HG03060 (cell line): ENCODE measurements at regions not wholly inside any gene's neighbourhood (a gene's known extent, or its start where the extent isn't known, plus 50 kb on each side); places are given as distances from the start of the nearest gene placed in this dataset.
"Not testable (repeated sequence)": the region's sequence is repeated elsewhere in the genome, so short reads cannot be mapped to it uniquely, and the experiment has no call there.

ENCODE experiments used
- ATAC-seq: cut with Tn5 transposase; IDR thresholded peaks from one replicate; pipeline ENCODE4 v1.9.1; 2021; ENCODE audit warnings: low read depth, moderate number of reproducible peaks; ENCODE audit not compliant: unreplicated experiment

DNA sequence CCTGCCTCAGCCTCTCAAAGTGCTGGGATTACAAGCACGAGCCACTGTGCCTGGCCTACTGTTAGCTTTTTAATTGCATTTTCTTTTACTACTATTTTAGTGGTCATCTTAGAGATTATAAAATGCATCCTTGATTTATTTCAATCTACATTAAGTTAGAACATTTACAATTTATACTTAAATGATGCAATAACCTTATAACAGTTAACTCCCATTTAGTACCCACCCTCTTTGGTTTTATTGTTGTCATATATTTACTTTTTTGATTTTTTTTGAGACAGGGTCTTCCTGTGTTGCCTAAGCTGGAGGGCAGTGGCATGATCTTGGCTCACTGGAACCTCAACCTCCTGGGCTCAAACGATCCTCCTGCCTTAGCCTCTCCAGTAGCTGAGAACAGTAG, 77.3 kb downstream of the PPCDC start:
- ATAC-seq: no peak

GRCh38 chr15:75104804-75105557, 81.6 kb downstream of the PPCDC start:
- peak; percentile 35 for ATAC-seq

DNA sequence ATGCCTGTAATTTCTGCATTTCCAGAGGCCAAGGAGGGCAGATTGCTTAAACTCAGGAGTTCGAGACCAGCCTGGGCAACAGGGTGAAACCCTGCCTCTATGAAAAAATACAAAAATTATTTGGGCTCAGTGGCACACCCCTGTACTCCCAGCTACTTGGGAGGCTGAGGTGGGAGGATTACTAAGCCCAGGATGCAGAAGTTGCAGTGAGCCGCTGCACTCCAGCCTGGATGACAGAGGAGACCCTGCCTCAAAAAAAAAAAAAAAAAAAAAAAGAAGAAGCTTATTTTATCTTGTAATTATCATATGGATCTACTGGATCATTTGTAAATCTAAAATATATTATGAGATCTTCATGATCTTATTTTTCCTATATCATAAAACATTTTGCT, 84.1 kb downstream of the PPCDC start:
- no peak for ATAC-seq

DNA sequence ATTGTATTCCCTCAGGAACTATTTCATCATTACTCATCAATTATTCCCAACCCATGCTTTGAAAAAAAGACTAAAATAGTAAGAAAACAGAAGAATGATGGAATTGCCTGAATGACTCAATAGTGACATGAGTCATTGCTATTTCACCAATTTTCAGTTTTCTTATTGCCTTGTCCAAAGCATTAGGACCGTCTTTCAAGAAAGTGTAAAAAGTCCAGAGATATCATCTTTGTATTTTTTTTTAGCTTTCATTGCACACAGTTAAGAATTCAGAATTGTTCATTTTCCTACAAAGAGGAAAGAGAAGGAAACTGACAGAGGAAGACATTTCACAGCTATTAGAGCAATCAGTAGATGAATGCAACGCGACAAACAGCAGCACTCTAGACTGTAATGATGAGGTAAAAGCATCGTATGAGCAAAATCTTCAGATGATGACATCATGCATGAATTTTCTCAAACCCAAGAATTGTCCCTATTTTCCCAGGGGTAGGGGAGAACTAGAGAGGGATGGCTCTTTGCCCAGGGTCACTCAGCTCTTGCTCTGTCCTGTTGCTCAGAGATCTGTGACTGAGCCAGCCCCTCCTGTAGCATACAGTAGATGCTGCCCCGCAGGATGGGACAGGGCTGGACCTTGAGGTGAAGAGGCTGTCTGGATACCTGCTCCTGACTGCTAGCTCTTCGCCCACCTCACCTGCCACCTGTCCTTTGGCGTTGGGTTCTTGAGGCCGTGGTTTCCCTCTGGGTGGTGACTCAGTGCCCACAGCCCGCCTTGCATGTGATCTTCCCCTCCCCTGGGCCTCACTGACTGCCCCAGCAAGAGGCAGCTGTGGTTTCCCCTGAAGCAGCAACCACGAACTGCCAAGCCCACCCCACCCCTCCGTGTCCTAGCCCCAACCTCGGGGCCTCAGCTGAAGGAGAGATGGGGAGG, 84.8 kb downstream of the PPCDC start:
- ATAC-seq: peak; percentile 34

- ATAC-seq: no peak
Measured at GRCh38 chr15:75109021-75109735, 85.8 kb downstream of the PPCDC start.

DNA sequence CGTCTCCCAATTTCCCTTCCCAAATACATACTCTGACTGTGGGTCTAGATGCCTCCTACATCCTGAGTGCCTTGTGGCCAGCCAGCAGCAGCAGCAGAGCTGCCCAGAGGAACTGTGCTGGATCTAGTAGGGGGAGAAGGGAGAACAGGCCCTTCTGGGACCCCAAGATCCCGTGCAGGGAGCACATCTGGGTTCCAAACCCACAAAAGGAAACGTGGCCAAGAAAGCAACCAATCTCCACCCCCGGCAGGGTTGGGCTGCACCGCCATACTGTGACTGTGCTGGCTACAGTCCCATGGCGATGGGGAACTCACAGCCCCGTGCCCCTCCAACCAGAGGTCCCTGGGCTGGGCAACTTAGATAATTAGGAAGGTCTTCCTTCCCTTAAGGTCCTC, 86.3 kb downstream of the PPCDC start:
- ATAC-seq: no peak

DNA sequence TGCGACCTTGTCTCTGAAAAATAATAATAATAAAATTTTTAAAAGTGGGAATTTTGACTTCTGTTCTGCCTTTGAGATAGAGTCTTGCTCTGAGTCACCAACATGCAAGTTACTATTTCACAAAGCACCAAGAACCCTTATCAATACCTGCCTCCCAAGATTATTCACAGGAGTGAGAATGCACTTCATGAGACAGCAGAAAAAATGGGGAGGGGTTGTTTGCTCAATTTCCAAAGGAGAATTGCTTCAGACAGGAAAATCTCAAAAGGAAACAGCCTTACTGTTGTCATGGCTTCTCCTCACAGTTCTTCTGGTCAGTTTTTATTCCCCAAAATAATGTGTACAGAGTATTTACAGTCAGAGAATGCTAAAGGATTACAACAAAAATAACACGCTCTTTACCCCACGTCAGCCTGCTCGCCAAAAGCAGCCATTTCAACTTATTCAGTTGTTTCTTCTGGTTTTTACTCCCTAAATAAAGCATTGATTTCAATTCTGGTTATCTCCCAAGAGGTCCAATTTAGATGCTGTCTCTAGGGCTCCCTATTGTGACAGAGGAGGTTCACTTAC, 89.0 kb downstream of the PPCDC start:
- no peak for ATAC-seq

DNA sequence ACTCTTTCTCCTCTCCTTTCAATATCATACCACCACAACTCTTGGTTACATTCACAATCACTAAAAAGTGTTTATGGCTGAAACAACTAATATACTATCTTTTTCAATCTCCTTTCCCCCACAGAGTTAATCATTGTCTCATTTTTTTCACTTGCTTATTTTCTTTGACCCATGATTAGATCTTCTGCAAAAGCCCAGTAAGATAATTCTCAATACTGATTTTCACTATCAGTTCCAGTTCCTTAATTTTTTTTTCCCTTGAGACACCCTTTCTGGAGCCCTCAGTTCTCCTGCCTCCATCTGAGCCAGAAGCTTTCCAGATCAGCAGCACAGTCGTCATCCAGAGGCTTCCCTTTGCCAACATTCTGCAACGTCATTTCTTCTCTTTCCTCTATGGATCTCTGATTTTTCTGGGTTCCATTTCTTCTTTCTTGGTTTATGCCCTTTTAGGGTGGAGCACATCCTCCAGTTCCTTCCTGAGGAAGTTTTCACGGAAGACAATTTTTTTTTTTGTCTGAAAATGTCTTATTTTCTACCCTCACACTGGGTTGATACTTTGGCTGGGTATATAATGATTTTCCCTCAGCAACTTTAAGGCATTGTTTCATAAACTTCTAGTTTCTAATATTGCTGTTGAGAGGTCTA, 88.7 kb upstream of the C15orf39 start:
- peak; percentile 45 for ATAC-seq

GRCh38 chr15:75114327-75114726, 87.4 kb upstream of the C15orf39 start:
- ATAC-seq: no peak

DNA sequence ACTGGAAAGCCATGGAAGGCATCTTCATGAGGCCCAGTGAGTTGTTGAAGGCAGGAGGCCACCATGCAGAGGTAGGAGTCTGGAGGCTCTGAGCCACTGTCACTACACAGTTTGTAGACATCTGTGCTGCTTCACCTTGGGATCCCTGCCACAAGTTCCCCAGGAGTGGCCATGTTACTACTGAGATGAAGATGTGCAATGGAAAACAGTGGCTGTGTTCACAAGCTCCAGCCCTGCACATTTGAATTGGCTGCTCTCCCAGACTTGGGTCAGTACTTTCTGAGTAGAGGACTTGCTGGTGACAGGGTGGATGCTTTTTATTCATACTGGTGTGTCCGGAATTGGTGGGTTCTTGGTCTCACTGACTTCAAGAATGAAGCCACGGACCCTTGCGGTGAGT, 86.9 kb upstream of the C15orf39 start:
- ATAC-seq: no peak

DNA sequence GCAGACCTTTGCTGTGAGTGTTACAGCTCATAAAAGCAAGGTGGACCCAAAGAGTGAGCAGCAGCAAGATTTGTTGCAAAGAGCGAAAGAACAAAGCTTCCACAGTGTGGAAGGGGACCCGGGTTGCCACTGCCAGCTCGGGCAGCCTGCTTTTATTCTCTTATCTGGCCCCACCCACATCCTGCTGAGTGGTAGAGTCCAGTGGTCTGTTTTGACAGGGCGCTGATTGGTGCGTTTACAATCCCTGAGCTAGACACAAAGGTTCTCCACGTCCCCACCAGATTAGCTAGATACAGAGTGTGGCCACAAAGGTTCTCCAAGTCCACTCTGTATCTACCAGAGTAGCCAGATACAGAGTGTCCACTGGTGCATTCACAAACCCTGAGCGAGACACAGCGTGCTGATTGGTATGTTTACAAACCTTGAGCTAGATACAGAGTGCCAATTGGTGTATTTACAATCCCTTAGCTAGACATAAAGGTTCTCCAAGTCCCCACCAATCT, 86.2 kb upstream of the C15orf39 start:
- not testable (repeated sequence) for ATAC-seq

DNA sequence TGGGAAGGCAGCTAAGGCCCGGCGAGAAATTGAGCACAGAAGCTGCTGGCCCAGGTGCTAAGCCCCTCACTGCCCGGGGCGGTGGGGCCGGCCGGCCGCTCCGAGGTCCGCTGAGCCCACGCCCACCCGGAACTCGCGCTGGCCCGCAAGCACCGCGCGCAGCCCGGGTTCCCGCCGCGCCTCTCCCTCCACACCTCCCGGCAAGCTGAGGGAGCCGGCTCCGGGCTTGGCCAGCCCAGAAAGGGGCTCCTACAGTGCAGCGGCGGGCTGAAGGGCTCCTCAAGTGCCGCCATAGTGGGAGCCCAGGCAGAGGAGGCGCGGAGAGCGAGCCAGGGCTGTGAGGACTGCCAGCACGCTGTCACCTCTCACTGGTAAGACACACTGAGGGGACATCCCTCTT, 85.5 kb upstream of the C15orf39 start:
- ATAC-seq: not testable (repeated sequence)

DNA sequence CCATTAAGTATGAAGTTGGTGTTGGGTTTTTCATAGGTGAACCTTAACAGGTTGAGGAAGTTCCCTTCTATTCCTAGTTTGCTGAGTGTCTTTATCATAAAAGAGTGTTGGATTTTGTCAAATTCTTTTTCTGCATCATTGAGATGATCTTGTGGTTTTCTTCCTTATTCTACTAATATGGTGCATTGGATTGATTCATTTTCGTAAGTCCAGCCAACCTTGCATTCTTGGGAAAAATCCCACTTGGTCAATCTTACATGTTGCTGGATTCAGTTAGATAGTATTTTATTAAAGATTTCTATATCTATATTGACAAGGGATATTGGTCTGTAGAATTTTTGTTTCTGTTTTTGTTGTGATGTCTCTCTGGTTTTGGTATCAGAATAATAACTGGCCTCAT, 83.7 kb upstream of the C15orf39 start:
- no peak for ATAC-seq

GRCh38 chr15:75119312-75119711, 82.4 kb upstream of the C15orf39 start:
- not testable (repeated sequence) for ATAC-seq

GRCh38 chr15:75121491-75121890, 80.2 kb upstream of the C15orf39 start:
- ATAC-seq: no peak

DNA sequence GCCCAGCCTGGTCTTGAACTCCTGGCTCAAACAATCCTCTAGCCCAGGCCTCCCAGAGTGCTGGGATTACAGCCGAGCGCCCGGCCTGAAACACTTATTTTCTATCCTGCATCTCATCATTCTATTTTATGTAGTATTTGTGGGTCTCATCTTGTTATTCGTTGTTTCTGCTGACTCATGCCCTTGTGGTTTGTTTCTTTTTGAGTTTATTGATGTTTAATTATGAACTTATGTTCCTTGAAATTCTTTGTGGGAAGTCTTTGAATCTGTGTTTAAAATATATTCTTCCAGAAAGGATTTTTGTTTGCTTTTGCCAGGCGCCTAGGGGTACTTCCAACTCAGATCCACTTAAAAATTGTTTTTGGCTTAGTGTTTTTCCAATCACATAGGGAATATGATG, 78.3 kb upstream of the C15orf39 start:
- ATAC-seq: no peak

DNA sequence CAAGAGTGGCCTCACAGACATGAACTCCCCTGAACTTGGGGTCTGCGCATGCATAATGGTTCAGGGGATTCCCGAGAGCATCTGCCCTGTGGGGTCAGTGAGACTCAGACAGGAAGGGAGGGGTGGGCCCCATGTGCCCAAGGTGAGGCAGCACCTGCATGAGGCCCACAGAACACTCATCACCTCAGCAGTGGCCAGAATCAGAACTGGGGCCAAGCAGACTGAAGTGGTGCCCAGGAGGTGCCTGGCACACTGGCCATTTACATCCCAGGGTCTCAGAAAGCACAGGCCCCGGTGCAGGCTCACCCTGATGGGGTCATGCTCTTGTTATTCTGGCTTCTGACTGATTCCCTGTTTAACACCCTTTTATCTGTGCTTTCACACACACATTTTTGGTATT, 77.4 kb upstream of the C15orf39 start:
- ATAC-seq: not testable (repeated sequence)

GRCh38 chr15:75125935-75126334, 75.7 kb upstream of the C15orf39 start:
- ATAC-seq: no peak

- ATAC-seq: no peak
Measured at GRCh38 chr15:75126864-75127580, 74.7 kb upstream of the C15orf39 start.
